ENCODE measurements at regions not wholly inside any gene's neighbourhood (a gene's known extent, or its start where the extent isn't known, plus 50 kb on each side); places are given as distances from the start of the nearest gene placed in this dataset.
A peak's percentile ranks its signal among the peaks of the same experiment; 100 is the strongest.

DNA sequence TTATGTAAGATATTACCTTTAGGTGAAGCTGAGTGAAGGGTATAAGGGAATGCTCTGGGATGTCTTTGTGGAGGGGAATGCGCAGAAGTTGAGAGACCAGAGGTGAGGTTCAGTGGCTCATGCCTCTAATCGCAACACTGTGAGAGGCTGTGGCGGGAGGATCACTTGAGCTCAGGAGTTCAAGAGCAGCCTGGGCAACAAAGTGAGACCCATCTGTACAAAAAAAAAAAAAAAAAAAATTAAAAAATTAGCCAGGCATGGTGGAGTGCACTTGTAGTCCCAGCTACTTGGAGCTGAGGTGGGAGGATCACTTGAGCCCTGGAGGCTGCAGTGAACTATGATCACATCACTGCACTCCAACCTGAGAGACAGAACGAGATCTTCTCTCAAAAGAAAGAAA, 57.3 kb upstream of the SP3 start (continued):
- TF ChIP-seq PTBP1 (IDR thresholded peaks at IDR 0.05; ENCODE audit: low read depth, low read length), result no peak
- TF ChIP-seq, protein P1, sequence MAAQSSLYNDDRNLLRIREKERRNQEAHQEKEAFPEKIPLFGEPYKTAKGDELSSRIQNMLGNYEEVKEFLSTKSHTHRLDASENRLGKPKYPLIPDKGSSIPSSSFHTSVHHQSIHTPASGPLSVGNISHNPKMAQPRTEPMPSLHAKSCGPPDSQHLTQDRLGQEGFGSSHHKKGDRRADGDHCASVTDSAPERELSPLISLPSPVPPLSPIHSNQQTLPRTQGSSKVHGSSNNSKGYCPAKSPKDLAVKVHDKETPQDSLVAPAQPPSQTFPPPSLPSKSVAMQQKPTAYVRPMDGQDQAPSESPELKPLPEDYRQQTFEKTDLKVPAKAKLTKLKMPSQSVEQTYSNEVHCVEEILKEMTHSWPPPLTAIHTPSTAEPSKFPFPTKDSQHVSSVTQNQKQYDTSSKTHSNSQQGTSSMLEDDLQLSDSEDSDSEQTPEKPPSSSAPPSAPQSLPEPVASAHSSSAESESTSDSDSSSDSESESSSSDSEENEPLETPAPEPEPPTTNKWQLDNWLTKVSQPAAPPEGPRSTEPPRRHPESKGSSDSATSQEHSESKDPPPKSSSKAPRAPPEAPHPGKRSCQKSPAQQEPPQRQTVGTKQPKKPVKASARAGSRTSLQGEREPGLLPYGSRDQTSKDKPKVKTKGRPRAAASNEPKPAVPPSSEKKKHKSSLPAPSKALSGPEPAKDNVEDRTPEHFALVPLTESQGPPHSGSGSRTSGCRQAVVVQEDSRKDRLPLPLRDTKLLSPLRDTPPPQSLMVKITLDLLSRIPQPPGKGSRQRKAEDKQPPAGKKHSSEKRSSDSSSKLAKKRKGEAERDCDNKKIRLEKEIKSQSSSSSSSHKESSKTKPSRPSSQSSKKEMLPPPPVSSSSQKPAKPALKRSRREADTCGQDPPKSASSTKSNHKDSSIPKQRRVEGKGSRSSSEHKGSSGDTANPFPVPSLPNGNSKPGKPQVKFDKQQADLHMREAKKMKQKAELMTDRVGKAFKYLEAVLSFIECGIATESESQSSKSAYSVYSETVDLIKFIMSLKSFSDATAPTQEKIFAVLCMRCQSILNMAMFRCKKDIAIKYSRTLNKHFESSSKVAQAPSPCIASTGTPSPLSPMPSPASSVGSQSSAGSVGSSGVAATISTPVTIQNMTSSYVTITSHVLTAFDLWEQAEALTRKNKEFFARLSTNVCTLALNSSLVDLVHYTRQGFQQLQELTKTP (IDR thresholded peaks at IDR 0.05; ENCODE audit: low read depth in 1 of 2, partially characterized antibody in 2 of 2), result no peak

DNA sequence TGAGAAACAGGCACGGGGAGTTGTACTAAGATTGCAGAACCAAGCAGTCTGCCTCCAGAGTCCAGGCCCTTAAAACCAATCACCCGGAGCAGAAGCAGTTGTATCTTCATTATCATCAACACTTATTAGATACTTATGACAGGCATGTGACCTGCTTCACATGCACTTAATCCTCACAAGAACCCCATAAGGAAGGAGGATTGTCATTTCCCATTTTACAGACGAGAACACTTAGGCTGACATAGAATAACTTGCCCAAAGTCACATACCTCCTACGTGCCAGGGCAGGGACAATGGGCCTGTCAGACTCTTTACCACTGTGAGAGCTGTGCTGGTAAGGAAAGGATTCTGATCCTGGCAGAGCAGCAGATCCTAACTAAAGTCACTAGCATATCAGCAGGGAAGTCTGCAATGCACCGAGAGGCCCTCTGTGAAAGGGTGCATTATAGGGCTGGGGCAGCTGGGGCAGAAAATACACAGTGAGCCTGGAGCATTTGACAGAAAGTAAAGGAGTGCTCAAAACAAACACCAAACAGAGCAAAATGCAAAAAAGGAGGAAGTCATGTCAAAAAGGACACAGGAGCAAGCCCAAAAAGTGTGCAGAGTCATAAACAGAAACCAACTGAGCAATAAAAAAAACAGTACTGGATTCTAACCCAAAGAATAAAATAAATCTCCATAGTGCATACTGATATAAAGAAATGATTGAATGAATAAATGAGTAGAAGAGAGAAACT, 55.9 kb upstream of the SP3 start:
- Histone ChIP-seq H3K27me3 (ENCODE audit: control insufficient read depth in 2 of 2, insufficient read depth in 2 of 2, low read length in 2 of 2) (peaks cover 6 to 13% of the 10 kb centered on the region in 2 experiments; a peak in 4 of 5 replicates), H3K4me3 (no peak overlapping the region), H3K36me3 (ENCODE audit: control insufficient read depth, insufficient read depth, low read length) (no peaks in the 10 kb centered on the region), H3K9me3 (replicated peaks; ENCODE audit: control insufficient read depth, insufficient read depth, low read depth, low read length) (no peaks in the 10 kb centered on the region), H3K27ac (ENCODE audit: extremely low read depth, low read depth, low read length) (no peak overlapping the region), H3K4me1 (replicated peaks in 1 of 2; ENCODE audit: control insufficient read depth in 2 of 2, insufficient read depth in 2 of 2, low read length in 2 of 2) (peaks cover 0 to 12% of the 10 kb centered on the region in 2 experiments; a peak in 1 of 5 replicates), H2AFZ (ENCODE audit: low read depth, low read length) (no peak overlapping the region; the same call in 1 of the 2 replicates), H3K79me2 (ENCODE audit: control insufficient read depth, insufficient read depth, low read length) (no peaks in the 10 kb centered on the region), H3K4me2 (ENCODE audit: insufficient read depth, low read length) (no peak overlapping the region), H3K9ac (ENCODE audit: insufficient read depth in 1 of 2, low read depth in 2 of 2, low read length in 2 of 2) (no peak overlapping the region), H4K20me1 (replicated peaks; ENCODE audit: control insufficient read depth, insufficient read depth, low read length) (no peaks in the 10 kb centered on the region), H3K9me1 (ENCODE audit: control insufficient read depth, insufficient read depth, low read length) (no peaks in the 10 kb centered on the region)
- 7% methylated on average over 5 of the region's 5 CpGs for WGBS (ENCODE audit: insufficient coverage, low coverage, missing lambda C conversion rate)
- in situ Hi-C loops (cut with MboI), result no loop called here
- TF ChIP-seq SPI1 (IDR thresholded peaks at IDR 0.05; ENCODE audit: borderline replicate concordance, low read depth, low read length) (peak; percentile 63; the same call in 1 of the 2 replicates), ZZZ3 (IDR thresholded peaks at IDR 0.05) (no peak), ZBTB7A (IDR thresholded peaks at IDR 0.05; ENCODE audit: borderline replicate concordance, control insufficient read depth, low read depth, low read length) (no peak)
- ChIA-PET POLR2A (no interaction called here), CTCF (ENCODE audit: low intra/inter-chr PET ratio) (no interaction called here)
- ATAC-seq (no peak), DNase-seq (ENCODE audit: extremely low read depth in 1 of 4, low spot score in 3 of 4) (no peak), FAIRE-seq (no peak)
- intact Hi-C loops (cut with micrococcal nuclease), result no loop called here
- no TSS peak for BruUV-seq (replicated peaks)

Data from K562 (cell line).